Prostate gland (tissue), 2 donors: ENCODE measurements at regions not wholly inside any gene's neighbourhood (a gene's known extent, or its start where the extent isn't known, plus 50 kb on each side); places are given as distances from the start of the nearest gene placed in this dataset.

ENCODE experiments used
- DNase-seq: peaks from one replicate; pipeline ENCODE4 v3.0.0-alpha.2; 2019; ENCODE audit warnings: low spot score
- H3K27ac ChIP-seq, 2 donors: fragments of 200-600 bp; sonication (generic); 2 replicates each; pipeline ENCODE4 v1.5.1; 2017 to 2019
- H3K27me3 ChIP-seq: fragments of 200-600 bp; sonication (generic); replicated peaks from 2 replicates; pipeline ENCODE4 v1.5.1; 2019; ENCODE audit not compliant: insufficient read depth
- H3K36me3 ChIP-seq, 2 donors: fragments of 200-600 bp; sonication (generic); 1 replicate in 1 of 2; 2 replicates in 1 of 2; pipeline versions ENCODE4 v1.5.1 to v1.8.1; 2017 to 2019
- H3K4me1 ChIP-seq: fragments of 200-600 bp; sonication (generic); replicated peaks from 2 replicates; pipeline ENCODE4 v1.5.1; 2019
- H3K4me3 ChIP-seq, 2 donors: fragments of 200-600 bp; sonication (generic); 2 replicates each; pipeline ENCODE4 v1.5.1; 2017 to 2019
- H3K9me3 ChIP-seq: fragments of 200-600 bp; sonication (generic); 2 replicates; pipeline ENCODE4 v1.5.1; 2017
- CTCF ChIP-seq, 4 experiments: fragments of 200-600 bp in 2 of 4; fragments of 450-650 bp in 2 of 4; sonication (generic) in 2 of 4; IDR thresholded peaks; 1 replicate in 3 of 4; 2 replicates in 1 of 4; pipeline ENCODE4 v1.5.1; 2016 to 2019; ENCODE audit warnings: antibody characterized with exemption in 4 of 4, mild to moderate bottlenecking in 2 of 4, moderate library complexity in 2 of 4
- POLR2A ChIP-seq: fragments of 450-650 bp; IDR thresholded peaks from one replicate; pipeline ENCODE4 v1.6.1; 2016; ENCODE audit warnings: antibody characterized with exemption, mild to moderate bottlenecking
- POLR2AphosphoS5 ChIP-seq: sonication (generic); formaldehyde crosslinking; IDR thresholded peaks from one replicate; pipeline ENCODE4 v1.6.1; 2017; ENCODE audit warnings: antibody characterized with exemption
- WGBS: methylation state at CpG from one replicate; pipeline ENCODE4 v1.1.5; 2018; 5-methylcytosine and 5-hydroxymethylcytosine counted together
- intact Hi-C: fragments of 100-400 bp; cut with DNase I; formaldehyde crosslinking; loops from one replicate; pipeline ENCODE4 v1.14.2; 2022

GRCh38 chr9:108073823-108074222 lies 584.3 kb upstream of the KLF4 start:
- H3K9me3 ChIP-seq = no peaks in the 10 kb centered on the region
- no peak overlapping the region for H3K4me3 ChIP-seq
- DNase-seq = no peak
- WGBS = 84% methylated on average over 6 of the region's 6 CpGs
- intact Hi-C loops = no loop called here
- no peaks in the 10 kb centered on the region for H3K36me3 ChIP-seq
- TF ChIP-seq POLR2A = no peak
- no peak overlapping the region for H3K27ac ChIP-seq
- H3K27me3 ChIP-seq = no peaks in the 10 kb centered on the region
- no peaks in the 10 kb centered on the region for H3K4me1 ChIP-seq

- no peaks in the 10 kb centered on the region for H3K9me3 ChIP-seq
- no peak overlapping the region for H3K4me3 ChIP-seq
- TF ChIP-seq CTCF (IDR thresholded peaks at IDR 0.05) (no peak), POLR2AphosphoS5 (no peak), POLR2A (no peak)
- DNase-seq = no peak
- no peaks in the 10 kb centered on the region for H3K36me3 ChIP-seq
- no peak overlapping the region for H3K27ac ChIP-seq
- intact Hi-C loops = no loop called here
- WGBS = 96% methylated on average over 6 of the region's 6 CpGs
- H3K27me3 ChIP-seq = no peaks in the 10 kb centered on the region
- no peaks in the 10 kb centered on the region for H3K4me1 ChIP-seq
Measured at GRCh38 chr9:108072740-108073139, 583.2 kb upstream of the KLF4 start.

DNA sequence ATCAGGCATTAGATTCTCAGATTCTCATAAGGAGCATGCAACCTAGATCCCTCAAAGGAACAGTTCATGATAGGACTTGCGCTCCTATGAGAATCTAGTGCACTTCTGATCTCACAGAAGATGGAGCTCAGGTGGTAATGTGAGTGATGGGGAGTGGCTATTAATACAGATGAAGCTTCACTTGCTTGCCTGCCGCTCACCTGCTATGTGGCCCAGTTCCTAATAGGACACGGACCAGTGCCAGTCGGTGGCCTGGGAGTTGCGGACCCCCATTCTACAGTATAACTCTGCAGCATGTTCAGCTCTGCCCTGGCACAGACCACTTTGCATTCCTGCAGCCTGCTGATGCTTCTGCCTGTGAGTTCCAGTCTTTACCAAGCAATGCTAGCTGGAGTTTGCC lies 581.3 kb upstream of the KLF4 start:
- 87% methylated on average over 5 of the region's 5 CpGs for WGBS
- no peak for DNase-seq
- intact Hi-C loops = no loop called here

DNA sequence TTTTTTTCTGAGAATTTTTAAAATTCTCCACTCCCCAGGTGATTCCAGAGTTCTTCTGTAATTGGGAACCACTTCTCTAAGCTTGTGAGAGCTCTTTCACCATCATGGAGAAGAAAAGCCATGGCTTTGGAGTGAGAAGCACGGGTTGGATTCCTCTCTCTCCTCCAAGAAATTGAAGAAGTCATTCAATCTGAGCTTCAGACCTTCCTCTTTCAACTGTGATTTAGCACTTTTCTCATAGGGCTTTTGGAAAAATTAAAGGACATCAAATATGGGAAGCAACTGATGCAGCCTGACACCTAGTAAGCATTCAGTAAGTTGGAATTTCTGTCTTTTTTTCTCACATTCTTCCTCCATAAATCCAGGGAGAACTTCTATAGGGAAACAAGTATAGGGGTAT lies 580.4 kb upstream of the KLF4 start:
- H3K4me3 ChIP-seq = no peak overlapping the region
- TF ChIP-seq POLR2A (no peak), POLR2AphosphoS5 (no peak), CTCF (IDR thresholded peaks at IDR 0.05) (no peak)
- H3K9me3 ChIP-seq = no peaks in the 10 kb centered on the region
- WGBS = 83% methylated on average over 1 of the region's 1 CpG
- H3K27ac ChIP-seq = no peak overlapping the region
- intact Hi-C loops = no loop called here
- DNase-seq = no peak
- H3K4me1 ChIP-seq = no peaks in the 10 kb centered on the region
- H3K36me3 ChIP-seq = no peaks in the 10 kb centered on the region
- no peaks in the 10 kb centered on the region for H3K27me3 ChIP-seq

More for the DNA sequence above, 581.3 kb upstream of the KLF4 start:
- H3K27ac ChIP-seq = no peak overlapping the region
- no peaks in the 10 kb centered on the region for H3K9me3 ChIP-seq
- TF ChIP-seq POLR2AphosphoS5 = no peak
- no peak for TF ChIP-seq CTCF (IDR thresholded peaks at IDR 0.05)
- no peak for TF ChIP-seq POLR2A
- no peaks in the 10 kb centered on the region for H3K36me3 ChIP-seq
- H3K4me1 ChIP-seq = no peaks in the 10 kb centered on the region
- H3K27me3 ChIP-seq = no peaks in the 10 kb centered on the region
- no peak overlapping the region for H3K4me3 ChIP-seq

DNA sequence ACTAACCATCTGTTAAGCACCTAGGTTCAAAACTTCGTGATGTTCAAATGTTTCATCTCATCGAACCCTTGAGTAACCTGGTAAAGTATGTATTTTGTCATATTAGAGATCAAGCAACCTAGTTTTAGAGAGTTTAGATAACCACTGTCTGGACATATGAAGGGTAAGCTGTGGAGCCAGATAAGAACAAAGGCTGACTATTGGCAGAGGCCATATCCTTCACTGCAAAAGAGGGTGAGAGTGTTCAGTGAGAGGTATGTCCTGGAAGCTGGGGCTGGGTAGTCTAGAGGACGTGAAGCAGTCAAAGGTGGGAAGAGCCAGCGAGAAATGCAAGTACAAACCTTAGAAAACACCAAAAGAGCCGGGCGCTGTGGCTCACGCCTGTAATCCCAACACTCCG lies 573.1 kb upstream of the KLF4 start:
- DNase-seq = no peak
- no peaks in the 10 kb centered on the region for H3K9me3 ChIP-seq
- H3K4me1 ChIP-seq = no peaks in the 10 kb centered on the region
- no peak overlapping the region for H3K27ac ChIP-seq
- intact Hi-C loops = no loop called here
- H3K4me3 ChIP-seq = no peak overlapping the region
- H3K36me3 ChIP-seq = no peaks in the 10 kb centered on the region
- WGBS = 93% methylated on average over 8 of the region's 8 CpGs
- H3K27me3 ChIP-seq = no peaks in the 10 kb centered on the region
- TF ChIP-seq POLR2A = no peak
- no peak for TF ChIP-seq CTCF (IDR thresholded peaks at IDR 0.05)
- TF ChIP-seq POLR2AphosphoS5 = no peak
